ENCODE measurements at regions not wholly inside any gene's neighbourhood (a gene's known extent, or its start where the extent isn't known, plus 50 kb on each side); places are given as distances from the start of the nearest gene placed in this dataset.

- TF ChIP-seq CTCF (IDR thresholded peaks at IDR 0.05; ENCODE audit: extremely low read depth in 1 of 2, insufficient read depth in 1 of 2, low read depth in 1 of 2, low read length in 2 of 2): no peak
- TF ChIP-seq EZH2 (IDR thresholded peaks at IDR 0.05; ENCODE audit: borderline replicate concordance, low read depth, low read length, severe bottlenecking): no peak
- TF ChIP-seq POLR2A (IDR thresholded peaks at IDR 0.05; ENCODE audit: low read depth, low read length): no peak
- no peak for TF ChIP-seq POLR2AphosphoS5 (IDR thresholded peaks at IDR 0.05; ENCODE audit: insufficient read depth, low read depth, low read length)
Observed at GRCh38 chr1:72412286-72412685, 129.9 kb upstream of the NEGR1 start.

Measured in endothelial cell of umbilical vein (primary cell).